Suprapubic skin (tissue), 3 donors: ENCODE measurements at regions not wholly inside any gene's neighbourhood (a gene's known extent, or its start where the extent isn't known, plus 50 kb on each side); places are given as distances from the start of the nearest gene placed in this dataset.

Source experiments
- CTCF ChIP-seq, 2 donors: fragments of 200-600 bp in 1 of 2; fragments of 450-650 bp in 1 of 2; sonication (generic) in 1 of 2; IDR thresholded peaks; one replicate each; pipeline ENCODE4 v1.5.1; 2016 to 2019; ENCODE audit warnings: antibody characterized with exemption in 2 of 2, mild to moderate bottlenecking in 1 of 2, moderate library complexity in 1 of 2
- POLR2A ChIP-seq, 2 donors: fragments of 450-650 bp; IDR thresholded peaks; one replicate each; pipeline ENCODE4 v1.6.1; 2017; ENCODE audit warnings: antibody characterized with exemption in 2 of 2, mild to moderate bottlenecking in 2 of 2, moderate library complexity in 2 of 2

- no peak for TF ChIP-seq POLR2A (IDR thresholded peaks at IDR 0.05)
- no peak for TF ChIP-seq CTCF (IDR thresholded peaks at IDR 0.05)
Measured at GRCh38 chrX:39690541-39691415, 407.0 kb downstream of the BCOR start.
